NCI-H510A treated with DMSO at 0.1 percent for 48 hours (cell line): ENCODE measurements at regions not wholly inside any gene's neighbourhood (a gene's known extent, or its start where the extent isn't known, plus 50 kb on each side); places are given as distances from the start of the nearest gene placed in this dataset.
A peak's percentile ranks its signal among the peaks of the same experiment; 100 is the strongest.

Experiments
- DNase-seq: peaks from one replicate; lab custom pipeline; 2025; lab: John Stamatoyannopoulos, UW

- no peak for DNase-seq
Measured at GRCh38 chr9:126222835-126223431, 103.7 kb upstream of the MVB12B start.

- no peak for DNase-seq
Measured at GRCh38 chr9:126223798-126224531, 102.7 kb upstream of the MVB12B start.

GRCh38 chr9:126225611-126226609, 100.7 kb upstream of the MVB12B start:
- DNase-seq: no peak

- DNase-seq: no peak
Measured at GRCh38 chr9:126226991-126227936, 99.4 kb upstream of the MVB12B start.

GRCh38 chr9:126228111-126228780, 98.4 kb upstream of the MVB12B start:
- DNase-seq: no peak

GRCh38 chr9:126228781-126229444, 97.7 kb upstream of the MVB12B start:
- DNase-seq: peak; percentile 53

GRCh38 chr9:126229501-126229900, 97.1 kb upstream of the MVB12B start:
- no peak for DNase-seq

GRCh38 chr9:126230692-126231091, 95.9 kb upstream of the MVB12B start:
- DNase-seq: no peak

GRCh38 chr9:126232461-126232860, 94.2 kb upstream of the MVB12B start:
- no peak for DNase-seq

- DNase-seq: no peak
Measured at GRCh38 chr9:126233175-126233574, 93.5 kb upstream of the MVB12B start.

GRCh38 chr9:126233913-126234525, 92.6 kb upstream of the MVB12B start:
- no peak for DNase-seq

GRCh38 chr9:126234681-126235335, 91.8 kb upstream of the MVB12B start:
- no peak for DNase-seq

- DNase-seq: no peak
Measured at GRCh38 chr9:126235336-126236243, 91.0 kb upstream of the MVB12B start.

GRCh38 chr9:126236273-126236672, 90.4 kb upstream of the MVB12B start:
- no peak for DNase-seq

GRCh38 chr9:126238415-126238814, 88.2 kb upstream of the MVB12B start:
- no peak for DNase-seq

GRCh38 chr9:126239515-126239914, 87.1 kb upstream of the MVB12B start:
- no peak for DNase-seq

- no peak for DNase-seq
Measured at GRCh38 chr9:126240835-126241234, 85.8 kb upstream of the MVB12B start.

GRCh38 chr9:126248680-126249079, 77.9 kb upstream of the MVB12B start:
- no peak for DNase-seq
